GM21528 (cell line): ENCODE measurements at regions not wholly inside any gene's neighbourhood (a gene's known extent, or its start where the extent isn't known, plus 50 kb on each side); places are given as distances from the start of the nearest gene placed in this dataset.

Experiments
- ATAC-seq: cut with Tn5 transposase; IDR thresholded peaks from one replicate; pipeline ENCODE4 v1.9.1; 2021; ENCODE audit warnings: mild to moderate bottlenecking, moderate library complexity; ENCODE audit not compliant: unreplicated experiment, low FRiP score

DNA sequence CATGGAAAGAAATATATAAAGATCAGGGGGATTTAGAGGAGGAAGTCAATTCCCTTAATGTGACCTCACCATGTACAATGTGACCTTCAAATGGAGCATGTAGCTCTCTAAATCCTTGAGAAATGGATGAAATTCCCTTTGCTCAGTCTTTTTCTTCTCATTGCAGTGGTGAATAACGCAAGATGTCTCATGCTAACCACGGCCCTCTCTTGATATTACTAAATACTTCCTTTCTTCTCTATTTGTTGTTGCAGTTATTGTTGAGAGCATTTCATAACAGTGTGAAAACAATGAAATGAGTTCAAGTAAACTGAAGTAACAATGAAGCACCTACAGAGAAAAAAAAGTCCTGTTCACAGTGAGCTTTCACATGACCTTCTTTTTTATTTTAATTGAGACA is 55.6 kb downstream of the ZNF281 start:
- no peak for ATAC-seq

DNA sequence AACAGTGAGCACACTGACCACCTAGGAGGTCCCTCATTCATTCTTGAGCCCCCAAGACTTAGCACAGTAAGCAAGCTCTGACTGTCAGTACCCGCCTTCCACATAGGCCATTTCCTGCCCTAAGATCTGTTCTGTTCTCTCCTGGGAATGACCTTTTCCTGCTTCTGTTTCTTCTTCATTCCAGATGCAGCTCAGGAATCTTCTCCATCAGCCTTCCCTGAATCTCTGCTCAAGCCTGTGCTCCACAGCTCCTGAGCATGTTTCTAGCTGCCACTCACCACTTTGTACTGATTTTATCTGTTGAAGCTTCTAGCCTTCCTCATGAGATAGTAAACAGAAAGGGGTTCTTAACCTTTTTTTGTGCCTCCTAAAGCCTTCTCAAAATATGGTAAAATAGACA is 56.6 kb downstream of the ZNF281 start:
- no peak for ATAC-seq

DNA sequence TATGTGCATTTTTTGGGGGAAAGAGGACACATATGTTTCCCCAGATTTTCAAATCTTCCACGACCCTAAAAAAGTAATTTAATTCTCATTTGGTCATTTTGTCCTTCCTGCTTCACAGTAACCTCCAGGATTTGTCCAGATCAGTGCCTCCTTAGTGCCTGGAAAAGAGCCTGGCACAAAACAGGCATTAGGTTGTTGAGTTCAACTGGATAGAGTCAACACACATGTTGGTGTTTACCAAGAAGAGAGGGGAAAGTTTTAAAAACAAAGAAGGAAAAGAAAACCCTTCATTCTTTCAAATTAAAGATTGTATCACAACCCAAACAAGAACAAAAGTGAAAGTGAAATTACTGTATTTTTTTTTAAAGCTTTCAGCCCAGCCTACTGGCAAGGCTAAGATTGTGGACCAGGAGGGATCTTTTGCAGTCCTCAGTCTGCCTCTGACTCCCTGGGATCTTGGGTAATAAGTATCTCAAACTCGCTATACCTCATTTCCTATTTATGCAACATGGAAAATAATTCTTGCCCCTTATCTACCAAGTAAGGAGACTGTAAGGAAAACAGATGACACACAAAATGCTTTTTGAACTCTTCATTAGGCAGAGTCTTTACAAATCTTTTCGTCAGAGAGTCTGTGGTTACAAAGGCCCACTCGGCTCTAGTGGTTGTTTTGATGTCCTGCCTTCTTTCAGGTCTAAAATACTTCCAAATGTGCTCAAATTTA is 57.8 kb downstream of the ZNF281 start:
- ATAC-seq: peak; percentile 66

DNA sequence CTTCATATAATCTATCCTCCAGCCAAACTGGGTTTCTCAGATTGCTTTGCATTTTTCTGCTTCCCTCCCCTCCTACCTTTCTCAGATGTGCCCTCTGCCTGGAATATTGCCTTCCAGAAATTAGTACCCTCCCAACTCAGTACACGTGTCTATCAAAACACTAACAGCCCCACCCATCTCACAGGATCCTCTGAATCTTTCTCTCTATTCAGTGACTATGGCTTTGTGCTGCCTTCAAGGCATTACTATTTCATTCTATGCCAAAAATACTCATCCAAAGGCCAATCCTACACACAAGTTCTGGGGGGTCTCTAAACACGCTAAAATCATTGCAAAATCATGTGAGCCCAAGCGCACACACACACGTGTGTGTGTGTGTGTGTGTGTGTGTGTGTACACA is 58.4 kb downstream of the ZNF281 start:
- no peak for ATAC-seq

DNA sequence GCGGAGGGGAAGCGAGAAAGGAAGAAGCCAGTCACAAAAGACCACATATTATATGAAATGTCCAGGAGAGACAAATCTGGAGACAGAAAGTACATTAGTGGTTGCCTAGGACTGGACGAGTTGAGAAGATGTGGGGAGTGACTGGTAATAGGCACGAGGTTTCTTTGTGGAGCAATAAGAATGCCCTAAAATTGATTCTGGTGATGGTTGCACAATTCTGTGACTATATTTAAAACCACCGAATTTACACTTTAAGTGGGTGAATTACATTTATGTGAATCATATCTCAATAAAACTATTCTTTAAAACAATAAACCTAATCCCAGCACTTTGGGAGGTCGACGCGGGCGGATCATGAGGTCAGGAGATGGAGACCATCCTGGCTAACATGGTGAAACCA is 63.1 kb downstream of the ZNF281 start:
- no peak for ATAC-seq

DNA sequence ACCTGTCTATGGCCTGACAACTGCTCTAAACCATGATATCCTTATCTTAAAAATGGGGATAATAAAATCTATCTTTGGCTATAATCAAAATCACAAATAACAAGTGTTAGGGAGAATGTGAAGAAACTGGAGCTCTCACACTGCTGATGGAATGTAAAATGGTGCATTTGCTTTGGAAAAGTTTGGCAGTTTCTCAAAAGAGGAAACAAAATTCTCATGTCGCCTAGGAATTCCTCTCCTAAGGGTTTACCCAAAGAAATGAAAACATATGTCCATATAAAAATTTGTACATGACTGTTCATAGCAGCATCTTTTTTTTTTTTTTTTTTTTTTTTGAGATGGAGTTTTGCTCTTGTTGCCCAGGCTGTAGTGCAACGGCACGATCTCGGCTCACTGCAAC is 64.3 kb downstream of the ZNF281 start:
- ATAC-seq: no peak

DNA sequence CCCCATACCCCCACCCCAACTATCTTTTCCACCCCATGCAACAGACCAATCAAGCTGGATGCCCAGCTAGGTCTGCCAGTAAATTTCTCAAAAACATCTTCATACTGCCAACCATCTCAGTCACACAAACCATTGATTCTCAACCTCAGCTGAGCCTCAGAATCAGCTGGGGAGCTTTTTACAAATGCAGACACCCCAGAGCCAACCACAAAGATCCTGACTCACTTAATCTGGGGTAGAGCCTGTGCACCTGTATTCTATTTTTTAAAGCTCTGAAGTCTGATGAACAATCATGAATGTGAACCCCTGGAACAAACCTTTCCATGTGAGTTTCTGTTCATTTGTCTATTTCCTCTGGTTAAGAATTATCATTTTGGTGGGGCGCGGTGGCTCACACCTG is 66.0 kb downstream of the ZNF281 start:
- no peak for ATAC-seq

DNA sequence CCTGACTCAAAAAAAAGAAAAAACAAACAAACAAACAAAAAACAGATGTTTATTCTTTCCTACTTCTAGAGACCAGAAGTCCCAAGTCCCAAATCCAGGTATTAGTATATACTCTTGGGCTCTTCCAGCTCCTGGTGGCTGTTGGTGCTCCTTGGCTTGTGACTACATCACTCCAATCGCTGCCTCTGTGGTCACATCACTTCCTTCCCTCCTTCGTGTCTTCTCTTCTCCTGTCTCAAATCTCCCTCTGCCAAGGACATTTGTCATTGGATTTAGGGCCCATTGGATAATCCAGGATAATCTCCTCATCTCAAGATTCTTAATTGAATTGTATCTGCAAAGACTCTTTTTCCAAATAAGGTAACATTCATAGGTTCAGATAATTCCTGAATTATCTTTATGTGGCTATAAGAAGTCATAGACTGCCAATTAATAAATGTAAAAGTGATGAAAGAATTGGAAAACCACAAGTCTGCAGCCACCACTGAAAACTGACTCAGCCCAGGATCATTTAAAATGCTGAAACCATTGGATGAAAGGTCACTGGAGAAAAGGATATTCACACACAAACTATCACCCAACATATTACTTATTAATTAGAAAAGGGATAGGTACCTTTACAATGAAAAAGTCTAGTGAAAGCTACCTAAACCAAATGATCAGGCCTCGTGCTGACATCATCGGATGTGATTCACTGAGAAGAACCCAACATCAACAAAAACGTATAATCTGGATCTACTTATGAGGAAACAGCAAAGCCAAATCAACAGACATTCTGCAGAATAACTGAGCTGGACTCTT is 67.1 kb downstream of the ZNF281 start:
- ATAC-seq: no peak

DNA sequence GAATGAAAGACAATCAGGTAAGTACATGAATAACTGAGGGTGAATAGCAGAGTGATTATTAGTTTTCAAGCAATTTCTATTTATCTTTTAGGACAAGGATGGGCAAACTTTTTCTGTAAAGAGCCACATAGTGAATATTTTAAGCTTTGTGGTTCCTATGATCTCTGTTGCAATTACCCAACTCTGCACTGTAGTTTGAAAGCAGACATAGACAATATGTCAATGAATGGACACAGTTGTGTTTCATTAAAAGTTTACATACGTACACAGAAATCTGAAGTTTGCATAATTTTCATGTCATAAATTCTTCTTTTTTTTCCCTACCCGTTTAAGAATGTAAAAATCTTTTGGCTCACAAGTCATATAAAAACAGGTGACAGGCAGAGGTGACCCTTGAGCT is 71.4 kb downstream of the ZNF281 start:
- no peak for ATAC-seq

DNA sequence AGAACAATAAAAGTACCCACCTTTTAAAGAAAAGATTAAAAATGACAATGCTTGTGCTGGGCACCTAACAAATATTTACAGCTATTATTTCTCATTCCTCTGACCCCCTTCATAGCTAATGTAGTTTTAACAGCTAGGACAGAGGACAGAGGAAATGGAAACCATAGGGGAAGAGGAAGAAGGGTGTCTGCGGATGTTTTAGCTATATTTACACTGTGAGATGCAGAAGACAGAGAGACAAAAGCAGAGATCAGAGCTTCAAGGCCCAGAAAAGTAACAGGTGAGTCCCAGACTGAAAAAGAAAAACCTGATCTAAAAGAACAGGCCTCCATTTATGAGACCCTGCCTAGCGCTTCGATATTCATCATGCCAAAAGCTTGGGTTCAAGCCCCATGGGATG is 72.0 kb downstream of the ZNF281 start:
- ATAC-seq: no peak

DNA sequence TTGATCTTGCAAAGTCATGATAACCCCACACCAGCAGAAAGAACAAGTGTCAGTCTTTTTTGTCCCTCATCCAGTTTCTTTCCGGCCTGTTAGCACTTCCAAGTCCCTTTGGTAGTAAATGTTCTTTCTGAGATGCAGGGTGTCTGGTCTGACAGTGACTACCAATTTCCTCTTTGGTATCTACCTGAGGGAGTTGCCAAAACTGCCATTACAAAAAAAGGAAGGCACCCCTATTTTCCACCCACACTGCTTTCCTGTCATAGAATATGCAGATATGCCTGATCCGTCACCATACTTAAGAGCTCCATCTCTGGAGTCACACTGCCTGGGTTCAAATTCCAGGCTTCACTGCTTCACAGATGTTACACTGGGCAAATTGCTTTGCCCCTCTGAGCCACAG is 72.4 kb downstream of the ZNF281 start:
- ATAC-seq: no peak

DNA sequence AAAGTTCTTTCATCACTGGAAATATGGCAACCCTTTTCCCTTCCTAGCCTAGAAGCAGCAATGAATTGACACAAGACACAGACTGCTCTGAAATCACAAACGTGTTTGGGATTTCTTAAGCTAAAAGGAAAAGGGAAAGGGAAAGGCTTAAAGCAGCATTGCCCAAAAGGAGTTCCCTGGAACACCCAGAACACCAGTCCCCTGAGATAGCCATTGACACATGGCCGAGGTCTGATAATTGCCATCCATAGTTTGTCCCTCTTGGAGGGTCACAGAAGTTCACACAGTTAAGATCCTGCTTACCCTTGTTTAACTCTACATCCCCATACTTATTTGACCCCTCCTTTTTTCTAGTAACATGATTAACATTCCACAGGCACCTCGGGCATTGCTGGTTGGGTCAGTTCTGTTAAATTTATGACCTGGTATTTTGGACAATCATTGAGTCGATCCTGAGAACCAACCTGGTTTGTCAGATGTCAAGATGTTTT is 72.9 kb downstream of the ZNF281 start:
- no peak for ATAC-seq

DNA sequence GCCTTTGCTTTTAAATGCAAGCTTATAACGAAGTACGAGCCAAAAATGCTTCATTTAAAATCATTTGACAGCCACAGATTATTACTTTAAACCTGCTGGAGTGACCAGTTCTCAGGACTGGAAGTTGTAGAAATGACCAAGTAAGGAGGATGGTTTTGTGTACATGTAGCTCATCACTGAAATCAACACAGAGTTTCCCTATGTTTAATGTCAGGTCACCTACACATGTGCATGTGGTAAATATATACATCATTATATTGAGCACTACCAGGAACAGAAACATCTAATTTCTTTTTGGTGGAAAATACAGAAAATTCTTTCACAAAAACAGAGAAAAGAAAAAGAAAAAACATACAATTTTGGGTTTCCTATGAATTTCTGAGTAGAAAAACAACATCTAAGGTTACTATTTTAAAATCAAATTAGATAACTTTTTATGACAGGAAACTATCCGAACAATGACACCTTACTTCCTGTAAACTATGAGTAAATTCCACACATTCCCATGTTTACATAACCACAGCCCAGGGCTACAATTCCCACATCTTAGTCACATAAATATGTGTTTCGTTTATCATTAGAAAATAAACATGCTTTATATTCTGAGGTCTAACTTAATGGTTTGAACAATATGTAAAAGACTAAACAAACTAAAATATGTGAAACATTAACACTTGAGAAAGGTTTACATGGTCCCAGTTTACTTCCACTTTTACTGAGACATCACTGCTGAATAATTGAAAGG is 73.6 kb downstream of the ZNF281 start:
- ATAC-seq: no peak

DNA sequence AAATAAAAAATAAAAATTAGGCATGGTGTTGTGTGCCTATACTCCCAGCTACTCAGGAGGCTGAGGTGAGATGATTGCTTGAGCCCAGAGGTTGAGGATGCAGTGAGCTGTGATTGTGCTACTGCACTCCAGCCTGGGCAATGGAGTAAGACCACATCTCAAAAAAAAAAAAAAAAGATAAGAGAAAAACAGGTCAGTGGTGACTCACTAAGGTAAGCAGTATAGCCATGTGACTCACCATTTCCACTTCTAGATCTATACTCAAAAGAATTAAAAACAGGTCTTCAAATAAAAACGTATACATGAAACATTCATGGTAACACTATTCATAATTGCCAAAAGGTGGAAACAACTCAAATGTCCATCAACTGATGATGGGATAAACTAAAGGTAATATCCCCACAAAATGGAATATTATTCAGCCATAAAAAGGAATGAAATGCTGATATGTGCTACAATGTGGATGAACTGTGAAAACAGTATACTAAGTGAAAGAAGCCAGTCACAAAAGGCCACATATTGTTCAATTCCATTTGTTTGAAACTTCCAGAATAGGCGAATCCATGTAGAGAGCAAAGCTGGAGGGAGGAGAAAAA is 75.1 kb downstream of the ZNF281 start:
- ATAC-seq: no peak

DNA sequence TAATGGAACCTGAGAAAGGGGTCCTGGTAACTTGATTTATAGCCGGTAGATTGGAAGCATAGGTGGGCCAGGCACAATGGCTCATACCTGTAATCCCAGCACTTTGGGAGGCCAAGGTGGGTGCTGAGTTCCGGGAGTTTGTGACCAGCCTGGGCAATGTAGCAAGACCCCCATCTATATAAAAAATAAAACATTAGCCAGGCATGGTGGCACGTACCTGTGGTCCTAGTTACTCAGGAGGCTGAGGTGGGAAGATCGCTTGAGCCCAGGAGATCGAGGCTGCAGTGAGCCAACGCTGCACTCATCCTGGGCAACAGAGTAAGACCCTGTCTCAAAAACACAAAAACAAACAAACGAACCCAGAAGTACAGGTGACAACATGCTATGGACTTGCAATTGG is 76.5 kb downstream of the ZNF281 start:
- no peak for ATAC-seq

DNA sequence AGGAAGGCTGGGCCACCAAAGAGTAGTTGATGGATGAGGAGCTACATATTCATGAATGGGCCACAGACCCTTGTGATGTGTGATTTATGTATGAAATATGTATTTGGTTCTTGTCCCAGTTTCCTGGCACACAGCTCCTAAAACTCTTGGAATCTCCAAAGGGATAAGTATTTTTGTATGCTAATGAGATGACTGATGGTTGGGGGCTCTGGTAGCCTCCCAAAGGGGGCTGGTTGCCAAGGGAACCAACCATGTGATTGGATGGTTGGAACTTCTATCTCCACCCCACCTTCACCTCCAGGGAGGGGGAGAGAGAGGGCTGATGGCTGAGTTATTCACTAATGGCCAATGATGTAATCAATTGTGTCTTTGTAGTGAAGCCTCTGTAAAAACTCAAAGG is 77.1 kb downstream of the ZNF281 start:
- no peak for ATAC-seq

DNA sequence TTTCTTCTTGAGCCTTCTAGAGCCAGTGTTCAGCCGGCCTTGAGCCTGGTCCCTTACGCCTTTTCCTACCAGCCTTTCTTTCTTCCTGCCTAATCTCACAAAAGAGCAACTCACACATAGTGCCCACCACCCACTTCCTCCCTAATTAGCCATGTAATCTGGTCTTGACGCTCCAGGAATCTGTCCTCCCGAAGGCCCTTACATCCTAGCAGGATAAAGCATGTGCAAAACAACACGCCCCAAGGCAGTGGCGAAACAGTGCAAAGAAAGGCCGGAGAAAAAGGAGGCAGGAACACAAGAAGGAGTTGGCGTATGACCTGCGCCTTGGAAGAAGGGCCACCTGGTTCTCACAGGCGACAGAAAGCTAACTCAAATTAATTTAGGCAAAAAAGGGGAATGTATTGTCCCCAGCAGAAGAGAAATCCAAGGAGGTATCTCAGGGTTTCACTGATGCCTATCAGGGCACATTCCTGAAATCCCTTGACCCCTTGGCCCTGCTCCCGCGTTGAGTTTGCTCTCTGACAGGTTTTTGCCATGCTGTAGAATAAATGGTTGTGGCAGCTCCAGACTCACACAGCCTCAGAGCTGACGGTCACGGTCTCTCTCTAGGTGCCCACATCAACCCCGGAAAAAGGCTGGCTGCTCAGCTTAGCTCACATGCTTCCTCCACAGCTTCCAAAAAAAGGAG is 79.0 kb downstream of the ZNF281 start:
- ATAC-seq: no peak

DNA sequence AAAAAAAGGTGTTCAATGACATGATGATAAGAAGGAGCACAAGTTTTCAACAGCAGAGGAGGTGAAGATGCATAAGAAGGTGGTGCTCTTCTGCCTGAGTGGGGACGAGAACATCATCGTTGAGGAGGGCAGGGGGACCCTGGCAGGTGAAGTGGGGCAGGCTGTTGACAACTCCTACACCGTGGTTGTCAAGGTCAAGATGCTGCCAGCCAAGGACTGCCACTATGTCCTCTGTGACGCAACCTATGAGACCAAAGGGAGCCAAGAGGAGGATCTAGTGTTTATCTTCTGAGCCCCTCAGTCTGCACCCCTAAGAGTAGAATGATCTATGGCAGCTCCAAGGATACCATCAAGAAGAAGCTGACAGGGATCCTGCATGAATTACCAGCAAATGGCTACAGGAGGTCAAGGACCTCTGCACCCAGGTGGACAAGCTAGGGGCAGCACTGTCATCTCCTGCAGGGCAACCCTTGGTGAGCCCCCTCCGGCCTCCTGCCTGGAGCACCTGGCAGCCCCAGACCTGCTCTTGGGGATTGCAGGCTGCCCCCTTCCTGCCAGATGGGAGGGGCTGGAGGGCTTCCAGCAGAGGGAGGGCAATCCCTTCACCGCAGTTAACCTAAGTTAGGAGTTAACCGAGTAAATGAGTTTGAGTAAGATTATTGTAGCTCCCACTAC is 80.5 kb downstream of the ZNF281 start:
- no peak for ATAC-seq

DNA sequence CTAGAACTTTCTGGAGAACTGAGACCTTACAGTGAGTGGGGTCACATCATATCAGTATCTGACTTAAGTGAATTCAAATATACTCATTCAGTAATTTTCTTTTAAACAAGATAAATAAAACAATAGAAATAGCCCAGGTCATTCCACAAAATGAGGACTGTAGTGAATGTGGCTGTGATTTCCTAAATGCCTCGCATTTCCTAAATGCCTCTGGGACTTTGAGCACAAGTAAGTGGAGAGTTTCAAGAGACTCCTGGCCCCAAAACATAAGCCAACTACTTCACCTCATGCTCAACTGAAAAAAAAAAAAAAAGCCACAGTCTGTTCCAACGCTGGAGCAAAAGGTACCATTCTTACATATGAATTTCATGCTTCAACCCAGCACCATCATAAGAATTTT is 81.5 kb downstream of the ZNF281 start:
- no peak for ATAC-seq

DNA sequence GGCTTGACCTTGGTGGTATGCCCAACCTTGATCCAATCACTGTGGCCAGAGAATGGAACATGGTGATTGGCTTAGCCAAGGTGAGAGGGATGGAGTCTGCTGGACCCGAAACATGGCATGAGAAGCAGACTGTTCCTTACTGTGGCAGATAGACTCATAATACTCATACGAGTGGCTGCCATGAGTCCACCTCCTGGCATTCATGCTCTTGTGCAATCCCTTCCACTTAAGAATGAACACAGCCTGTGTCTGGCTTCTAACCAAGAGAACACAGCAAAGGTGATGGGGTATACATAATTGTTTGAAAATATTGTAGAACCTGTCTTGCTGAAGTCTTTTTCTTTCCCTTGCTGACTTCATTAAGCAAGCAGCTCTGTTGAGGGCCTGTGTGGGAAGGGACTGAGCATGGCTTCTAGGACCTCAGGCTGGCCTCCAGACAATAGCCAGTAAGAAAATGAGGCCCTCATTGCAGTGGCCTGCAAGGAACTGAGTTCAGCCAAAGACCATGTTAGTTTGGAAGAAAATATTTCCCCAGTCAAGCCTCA is 85.9 kb downstream of the ZNF281 start:
- ATAC-seq: no peak
